Frontal cortex (tissue), 3 donors: ENCODE measurements at regions not wholly inside any gene's neighbourhood (a gene's known extent, or its start where the extent isn't known, plus 50 kb on each side); places are given as distances from the start of the nearest gene placed in this dataset.

Experiments used
- DNase-seq, 2 donors: peaks; one replicate each; pipeline ENCODE4 v3.0.0; 2012; ENCODE audit warnings: low spot score in 2 of 2
- FAIRE-seq: peaks from 2 replicates; lab custom pipeline; 2012; peaks lifted over from hg19 to GRCh38; lab: Jason Lieb, UNC
- donor health status: control.
- donor health status: control.
- donor health status: control.

GRCh38 chr18:34659579-34660517, 50.2 kb upstream of the DTNA start:
- peak; percentile 88 for FAIRE-seq

More at GRCh38 chr18:34659579-34660517, 50.2 kb upstream of the DTNA start:
- DNase-seq, result peak; percentile 25 to 45
